HG02840 (cell line): ENCODE measurements at regions not wholly inside any gene's neighbourhood (a gene's known extent, or its start where the extent isn't known, plus 50 kb on each side); places are given as distances from the start of the nearest gene placed in this dataset.
"Not testable (repeated sequence)": the region's sequence is repeated elsewhere in the genome, so short reads cannot be mapped to it uniquely, and the experiment has no call there.

ENCODE experiments used
- ATAC-seq: cut with Tn5 transposase; IDR thresholded peaks from one replicate; pipeline ENCODE4 v1.9.1; 2021; ENCODE audit warnings: mild to moderate bottlenecking, moderate library complexity, moderate number of reproducible peaks; ENCODE audit not compliant: unreplicated experiment, low FRiP score

GRCh38 chr3:72276806-72277205 is 491.9 kb upstream of the PROK2 start:
- ATAC-seq, result no peak

GRCh38 chr3:72275331-72275751 is 490.4 kb upstream of the PROK2 start:
- ATAC-seq, result no peak

GRCh38 chr3:72274493-72275330 is 489.8 kb upstream of the PROK2 start:
- ATAC-seq, result no peak

GRCh38 chr3:72273615-72274014 is 488.7 kb upstream of the PROK2 start:
- ATAC-seq, result no peak

GRCh38 chr3:72272356-72272755 is 487.4 kb upstream of the PROK2 start:
- ATAC-seq, result no peak

- ATAC-seq, result no peak
Observed at GRCh38 chr3:72271923-72272322, 487.0 kb upstream of the PROK2 start.

- ATAC-seq, result no peak
Observed at GRCh38 chr3:72271216-72271615, 486.3 kb upstream of the PROK2 start.

- no peak for ATAC-seq
Observed at GRCh38 chr3:72270730-72271129, 485.8 kb upstream of the PROK2 start.

- ATAC-seq, result no peak
Observed at GRCh38 chr3:72270072-72270681, 485.2 kb upstream of the PROK2 start.

- ATAC-seq, result no peak
Observed at GRCh38 chr3:72269475-72269874, 484.5 kb upstream of the PROK2 start.

GRCh38 chr3:72266921-72267524 is 482.1 kb upstream of the PROK2 start:
- not testable (repeated sequence) for ATAC-seq

GRCh38 chr3:72266016-72266370 is 481.0 kb upstream of the PROK2 start:
- ATAC-seq, result no peak

- no peak for ATAC-seq
Observed at GRCh38 chr3:72265256-72266015, 480.5 kb upstream of the PROK2 start.

GRCh38 chr3:72263223-72263990 is 478.5 kb upstream of the PROK2 start:
- ATAC-seq, result no peak

- no peak for ATAC-seq
Observed at GRCh38 chr3:72262736-72263135, 477.8 kb upstream of the PROK2 start.

- ATAC-seq, result no peak
Observed at GRCh38 chr3:72261566-72262564, 476.9 kb upstream of the PROK2 start.

- ATAC-seq, result no peak
Observed at GRCh38 chr3:72260588-72260910, 475.6 kb upstream of the PROK2 start.

GRCh38 chr3:72259755-72260587 is 475.0 kb upstream of the PROK2 start:
- ATAC-seq, result no peak
